ENCODE measurements at regions not wholly inside any gene's neighbourhood (a gene's known extent, or its start where the extent isn't known, plus 50 kb on each side); places are given as distances from the start of the nearest gene placed in this dataset.
"Not testable (repeated sequence)": the region's sequence is repeated elsewhere in the genome, so short reads cannot be mapped to it uniquely, and the experiment has no call there.

DNA sequence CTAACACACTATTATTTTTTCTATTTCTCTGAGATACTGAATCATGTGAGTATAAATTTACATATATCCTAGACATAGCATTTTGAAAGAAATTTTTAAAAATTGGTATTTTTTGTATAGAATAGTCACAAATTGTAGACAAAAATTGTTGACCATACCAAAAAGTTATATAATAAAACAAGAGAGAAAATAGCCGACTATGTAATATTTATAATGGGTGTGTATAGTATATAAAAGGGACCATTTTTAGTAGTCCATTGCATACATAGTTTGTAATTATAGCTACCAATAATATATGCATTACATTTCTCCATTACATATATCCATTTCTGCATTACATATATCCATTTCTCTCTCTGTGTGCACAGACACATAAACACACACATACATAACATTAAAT, 590.2 kb downstream of the TMTC2 start:
- no peak for DNase-seq

DNA sequence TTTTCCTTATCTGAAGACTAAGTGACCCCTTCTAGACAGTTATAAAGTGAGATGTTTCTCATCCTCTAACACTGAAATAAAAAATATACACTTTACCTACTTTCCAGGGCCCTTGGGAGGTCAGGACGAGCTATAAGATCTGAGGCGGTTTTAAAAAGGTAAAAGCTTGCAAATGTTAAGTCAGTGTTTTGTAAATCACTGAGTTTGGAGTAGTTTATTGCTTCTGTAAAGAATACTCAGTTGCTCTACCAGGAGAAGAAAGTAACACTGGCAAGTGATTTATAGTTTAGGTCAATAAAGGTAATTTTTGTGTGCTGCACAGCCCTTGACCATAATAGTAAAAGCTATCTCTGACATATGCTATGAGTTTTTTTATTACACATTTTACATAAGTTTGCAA, 584.5 kb downstream of the TMTC2 start:
- no peak for DNase-seq

- DNase-seq = no peak
Measured at GRCh38 chr12:83265808-83266207, 579.1 kb downstream of the TMTC2 start.

GRCh38 chr12:83261998-83262397, 575.3 kb downstream of the TMTC2 start:
- DNase-seq = no peak

DNA sequence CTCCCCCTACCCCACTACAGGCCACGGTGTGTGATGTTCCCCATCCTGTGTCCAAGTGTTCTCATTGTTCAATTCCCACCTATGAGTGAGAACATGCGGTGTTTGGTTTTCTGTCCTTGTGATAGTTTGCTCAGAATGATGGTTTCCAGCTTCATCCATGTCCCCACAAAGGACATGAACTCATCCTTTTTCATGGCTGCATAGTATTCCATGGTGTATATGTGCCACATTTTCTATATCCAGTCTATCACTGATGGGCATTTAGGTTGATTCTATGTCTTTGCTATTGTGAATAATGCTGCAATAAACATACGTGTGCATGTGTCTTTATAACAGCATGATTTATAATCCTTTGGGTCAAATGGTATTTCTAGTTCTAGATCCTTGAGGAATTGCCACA, 573.4 kb downstream of the TMTC2 start:
- DNase-seq = not testable (repeated sequence)

DNA sequence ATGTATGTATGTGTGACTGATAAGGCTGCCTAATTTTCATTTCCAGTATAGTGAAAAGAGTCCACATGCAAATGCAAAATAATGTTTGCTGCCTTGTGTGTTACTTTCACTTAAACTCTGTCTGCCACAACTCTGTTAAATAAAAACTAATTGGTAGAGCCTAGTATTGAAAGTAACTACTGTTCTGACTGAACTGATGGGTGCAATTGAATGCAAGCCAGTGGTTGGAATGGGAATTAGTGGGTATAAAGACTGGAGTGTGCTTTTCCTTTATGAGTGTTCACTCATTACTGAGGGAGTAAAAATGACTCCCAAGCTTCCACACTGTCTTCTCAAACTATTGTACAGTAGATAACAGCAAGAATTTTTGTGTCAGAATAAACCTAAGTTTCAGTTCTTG, 571.0 kb downstream of the TMTC2 start:
- DNase-seq = no peak

DNA sequence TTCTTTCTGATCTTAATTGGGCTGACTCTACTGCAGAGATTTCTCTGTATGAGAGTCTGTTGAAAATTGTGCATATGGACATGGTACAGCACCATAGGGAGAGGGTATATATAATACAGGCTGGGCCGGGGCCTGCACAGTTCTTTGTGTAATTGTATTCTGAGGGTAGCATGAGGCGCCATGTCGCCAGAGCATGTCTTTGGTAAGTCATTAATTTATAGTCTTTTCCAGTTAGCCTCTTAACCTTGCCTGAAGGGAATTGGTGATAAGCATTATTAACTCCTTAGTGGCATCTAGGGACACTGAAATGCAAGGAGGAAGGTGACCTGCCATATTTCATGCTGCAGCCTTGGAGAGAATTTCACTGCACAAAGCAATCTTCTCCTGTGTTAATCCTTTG, 569.9 kb downstream of the TMTC2 start:
- DNase-seq = no peak

DNA sequence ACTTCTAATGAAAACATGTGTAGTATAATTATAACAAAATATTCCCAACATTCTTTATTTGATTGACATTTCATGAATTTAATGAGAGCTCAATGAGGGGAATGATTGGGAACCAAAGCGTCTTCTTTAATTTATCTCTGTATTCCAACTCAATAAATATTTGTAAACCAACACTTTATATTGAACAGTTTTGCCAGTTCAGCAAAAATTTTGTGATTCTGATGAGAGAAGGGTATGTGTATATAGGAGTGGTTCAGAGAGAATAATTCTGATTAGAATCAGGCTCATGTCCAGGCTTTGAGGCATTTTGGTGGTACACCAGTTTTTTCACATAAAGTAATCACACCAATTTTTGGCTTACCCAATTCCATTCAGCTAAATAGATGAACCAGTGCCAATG, 564.2 kb downstream of the TMTC2 start:
- no peak for DNase-seq

DNA sequence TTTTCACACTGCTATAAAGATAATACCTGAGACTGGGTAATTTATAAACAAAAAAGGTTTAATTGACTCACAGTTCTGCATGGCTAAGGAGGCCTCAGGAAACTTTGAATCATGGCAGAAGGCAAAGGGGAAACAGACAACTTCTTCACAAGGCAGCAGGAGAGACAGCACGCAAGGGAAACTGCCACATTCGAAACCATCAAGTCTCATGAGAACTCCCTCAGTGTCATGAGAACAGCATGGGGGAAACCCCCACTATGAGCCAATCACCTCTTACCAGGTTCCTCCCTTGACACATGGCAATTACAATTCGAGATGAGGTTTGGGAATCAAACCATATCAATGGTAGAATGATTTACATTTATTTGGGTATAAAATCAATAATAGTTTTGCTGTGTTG, 558.5 kb downstream of the TMTC2 start:
- no peak for DNase-seq

DNA sequence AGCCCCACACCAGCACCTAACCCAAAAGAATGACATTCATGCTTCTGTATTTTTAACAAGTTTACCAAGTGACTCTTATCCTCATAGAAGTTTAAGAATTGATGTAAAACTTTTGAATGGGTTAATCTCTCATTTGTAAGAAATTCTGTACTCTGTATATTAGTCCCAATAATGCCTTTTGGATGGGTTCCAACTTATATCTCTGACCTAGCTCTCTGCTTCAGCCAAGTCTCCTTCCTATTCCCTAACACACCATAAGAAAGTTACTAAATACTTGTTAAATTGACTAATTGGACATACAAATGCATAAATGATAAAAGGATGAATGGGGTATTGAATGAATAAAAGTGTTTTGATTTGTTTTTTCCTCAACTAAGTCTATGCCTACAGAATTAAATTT, 557.3 kb downstream of the TMTC2 start:
- no peak for DNase-seq

- not testable (repeated sequence) for DNase-seq
Measured at GRCh38 chr12:83233987-83234386, 547.3 kb downstream of the TMTC2 start.

DNA sequence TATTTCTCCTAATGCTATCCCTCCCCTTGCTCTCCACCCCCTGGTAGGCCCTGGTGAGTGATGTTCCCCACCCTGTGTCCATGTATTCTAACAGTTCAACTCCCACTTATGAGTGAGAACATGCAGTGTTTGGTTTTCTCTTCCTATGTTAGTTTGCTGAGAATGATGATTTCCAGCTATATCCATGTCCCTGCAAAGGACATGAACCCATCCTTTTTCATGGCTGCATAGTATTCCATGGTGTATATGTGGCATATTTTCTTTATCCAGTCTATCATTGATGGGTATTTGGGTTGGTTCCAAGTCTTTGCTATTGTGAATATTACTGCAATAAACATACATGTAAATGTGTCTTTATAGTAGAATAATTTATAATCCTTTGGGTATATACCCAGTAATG, 540.3 kb downstream of the TMTC2 start:
- not testable (repeated sequence) for DNase-seq

GRCh38 chr12:83225806-83226205, 539.1 kb downstream of the TMTC2 start:
- no peak for DNase-seq

GRCh38 chr12:83224012-83224411, 537.3 kb downstream of the TMTC2 start:
- DNase-seq = no peak

- no peak for DNase-seq
Measured at GRCh38 chr12:83220774-83221173, 534.1 kb downstream of the TMTC2 start.

DNA sequence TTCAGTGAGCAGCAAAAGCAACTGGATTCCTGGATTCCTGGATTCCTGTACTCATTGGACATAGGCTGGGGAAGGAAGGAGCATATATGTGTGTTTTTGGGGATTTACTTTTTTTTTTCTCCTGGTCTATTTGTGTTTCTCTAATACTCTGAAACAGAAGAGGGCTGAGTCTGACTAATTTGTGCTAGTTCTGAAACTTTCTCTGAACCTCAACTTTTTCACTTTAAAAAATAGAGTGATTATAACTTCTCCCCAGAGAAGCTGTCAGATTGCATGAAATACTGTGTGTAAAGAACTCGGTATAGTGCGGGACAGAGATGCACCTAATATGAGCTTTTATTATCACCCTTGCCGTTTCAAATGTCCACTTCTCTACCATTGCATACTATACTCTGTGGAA, 529.5 kb downstream of the TMTC2 start:
- DNase-seq = no peak

GRCh38 chr12:83214185-83214584, 527.5 kb downstream of the TMTC2 start:
- DNase-seq = no peak

GRCh38 chr12:83210933-83211332, 524.2 kb downstream of the TMTC2 start:
- no peak for DNase-seq

GRCh38 chr12:83199069-83199468, 512.4 kb downstream of the TMTC2 start:
- DNase-seq = no peak

DNA sequence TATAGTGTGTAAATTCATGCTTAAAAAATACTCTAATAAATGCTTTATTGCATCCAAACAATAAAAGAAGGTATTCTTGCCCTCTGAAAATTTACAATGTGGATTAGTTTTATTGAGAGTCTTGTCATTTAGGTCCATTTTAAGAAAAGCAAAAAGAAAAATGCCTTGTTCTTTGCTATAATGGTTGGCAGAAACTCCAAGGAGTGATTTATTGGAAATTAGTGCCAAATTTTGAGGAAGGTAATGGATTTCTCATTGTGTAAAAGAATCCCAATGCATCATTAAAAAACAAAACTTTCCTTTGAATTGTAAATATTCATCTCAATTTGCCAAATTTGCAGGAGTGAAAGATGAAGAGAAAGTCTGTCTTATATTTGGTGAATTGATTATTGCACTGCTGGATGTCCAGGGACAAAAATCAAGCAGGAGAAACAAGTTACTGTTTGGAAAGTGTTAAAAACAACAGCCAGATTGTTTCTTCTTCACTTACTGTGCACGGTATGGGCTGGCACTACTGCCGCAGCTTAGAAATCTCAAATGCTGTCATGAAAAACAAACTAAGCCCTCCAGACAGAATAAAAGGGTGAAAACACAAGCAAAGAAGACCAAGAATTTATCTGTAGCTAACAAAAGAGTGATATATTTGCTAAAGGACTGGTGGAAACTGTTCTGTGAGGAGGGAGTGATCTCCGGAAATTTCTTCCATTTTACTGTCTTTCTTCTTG, 511.7 kb downstream of the TMTC2 start:
- DNase-seq = no peak

- DNase-seq = no peak
Measured at GRCh38 chr12:83197483-83197914, 510.8 kb downstream of the TMTC2 start.

DNA sequence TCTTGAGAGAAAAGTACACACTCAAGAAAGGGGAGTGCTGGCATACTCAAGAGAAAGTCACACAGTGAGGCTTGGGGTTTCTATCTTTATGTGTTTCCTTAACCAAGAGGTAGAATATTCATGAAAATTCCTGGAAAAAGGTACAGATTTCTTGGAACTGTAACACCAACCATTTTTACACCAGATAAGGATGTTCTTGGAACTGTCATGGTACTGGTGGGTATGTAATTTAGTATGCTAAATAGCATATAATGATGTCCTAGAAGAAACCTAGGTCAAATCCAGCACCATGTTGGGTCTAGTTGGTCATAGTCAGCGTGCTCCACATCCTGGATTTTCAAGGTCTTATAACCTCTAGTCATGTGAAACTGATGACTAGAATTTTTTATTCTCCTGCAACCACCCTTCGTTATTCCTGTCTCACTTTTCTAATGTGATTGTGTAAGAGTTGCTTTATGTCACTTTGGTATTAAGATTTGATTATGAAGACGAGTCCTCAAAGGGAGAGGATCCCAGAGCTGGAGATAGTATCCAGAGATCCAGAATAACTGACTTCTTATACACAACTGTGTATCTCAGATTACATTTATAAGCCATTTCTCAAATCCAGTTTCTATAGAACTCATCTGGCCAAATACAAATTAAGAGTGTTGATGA, 510.1 kb downstream of the TMTC2 start:
- DNase-seq = no peak

- no peak for DNase-seq
Measured at GRCh38 chr12:83190631-83191390, 504.1 kb downstream of the TMTC2 start.

- no peak for DNase-seq
Measured at GRCh38 chr12:83186419-83186818, 499.7 kb downstream of the TMTC2 start.
